ENCODE measurements at regions not wholly inside any gene's neighbourhood (a gene's known extent, or its start where the extent isn't known, plus 50 kb on each side); places are given as distances from the start of the nearest gene placed in this dataset.

DNA sequence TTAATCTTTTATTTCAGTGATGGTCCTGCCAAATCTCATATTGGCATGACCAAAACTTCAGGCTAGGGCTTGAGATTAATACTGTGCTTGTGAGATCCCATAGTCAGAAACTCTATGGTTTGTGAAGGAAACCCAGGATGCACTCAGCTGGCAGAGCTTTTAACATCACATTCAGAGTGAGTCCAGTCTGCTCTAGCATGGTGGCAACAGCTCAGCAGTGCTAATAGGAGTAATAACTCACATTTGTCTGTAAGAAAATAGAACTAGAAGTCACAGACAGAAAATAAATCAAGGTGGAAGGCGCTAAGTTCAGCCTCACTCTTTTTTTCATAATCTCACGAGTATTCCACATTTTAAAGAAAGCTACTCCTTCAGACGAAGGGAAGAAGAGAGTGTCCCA, 549.3 kb upstream of the TENM4 start:
- Histone ChIP-seq H3K27me3 (no peaks in the 10 kb centered on the region), H3K4me1 (peaks cover 3% of the 10 kb centered on the region), H3K9me3 (ENCODE audit: low read depth) (no peaks in the 10 kb centered on the region), H3K4me3 (no peak overlapping the region), H3K9ac (no peak overlapping the region), H4K20me1 (ENCODE audit: low read depth) (no peaks in the 10 kb centered on the region), H3K27ac (no peak overlapping the region), H3F3A (ENCODE audit: low read depth) (no peaks in the 10 kb centered on the region), H3K4me2 (no peak overlapping the region), H2AFZ (replicated peaks) (no peak overlapping the region), H3K79me2 (ENCODE audit: low read depth) (no peaks in the 10 kb centered on the region), H3K36me3 (no peaks in the 10 kb centered on the region)
- no peaks in the 10 kb centered on the region for H3K36me3 Mint-ChIP-seq
- H3K9me3 Mint-ChIP-seq, result no peaks in the 10 kb centered on the region
- no peak for DNase-seq (ENCODE audit: low spot score)
- H3K4me3 Mint-ChIP-seq, result no peak overlapping the region
- H3K27ac Mint-ChIP-seq, result no peak overlapping the region
- H3K4me1 Mint-ChIP-seq, result no peaks in the 10 kb centered on the region
- no peaks in the 10 kb centered on the region for H3K27me3 Mint-ChIP-seq (ENCODE audit: insufficient read depth, low read depth)
- TF ChIP-seq EZH2phosphoT487 (IDR thresholded peaks at IDR 0.05) (no peak), EZH2 (IDR thresholded peaks at IDR 0.05) (no peak)
- TF ChIP-seq, protein P1, sequence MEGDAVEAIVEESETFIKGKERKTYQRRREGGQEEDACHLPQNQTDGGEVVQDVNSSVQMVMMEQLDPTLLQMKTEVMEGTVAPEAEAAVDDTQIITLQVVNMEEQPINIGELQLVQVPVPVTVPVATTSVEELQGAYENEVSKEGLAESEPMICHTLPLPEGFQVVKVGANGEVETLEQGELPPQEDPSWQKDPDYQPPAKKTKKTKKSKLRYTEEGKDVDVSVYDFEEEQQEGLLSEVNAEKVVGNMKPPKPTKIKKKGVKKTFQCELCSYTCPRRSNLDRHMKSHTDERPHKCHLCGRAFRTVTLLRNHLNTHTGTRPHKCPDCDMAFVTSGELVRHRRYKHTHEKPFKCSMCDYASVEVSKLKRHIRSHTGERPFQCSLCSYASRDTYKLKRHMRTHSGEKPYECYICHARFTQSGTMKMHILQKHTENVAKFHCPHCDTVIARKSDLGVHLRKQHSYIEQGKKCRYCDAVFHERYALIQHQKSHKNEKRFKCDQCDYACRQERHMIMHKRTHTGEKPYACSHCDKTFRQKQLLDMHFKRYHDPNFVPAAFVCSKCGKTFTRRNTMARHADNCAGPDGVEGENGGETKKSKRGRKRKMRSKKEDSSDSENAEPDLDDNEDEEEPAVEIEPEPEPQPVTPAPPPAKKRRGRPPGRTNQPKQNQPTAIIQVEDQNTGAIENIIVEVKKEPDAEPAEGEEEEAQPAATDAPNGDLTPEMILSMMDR (IDR thresholded peaks at IDR 0.05), result no peak

DNA sequence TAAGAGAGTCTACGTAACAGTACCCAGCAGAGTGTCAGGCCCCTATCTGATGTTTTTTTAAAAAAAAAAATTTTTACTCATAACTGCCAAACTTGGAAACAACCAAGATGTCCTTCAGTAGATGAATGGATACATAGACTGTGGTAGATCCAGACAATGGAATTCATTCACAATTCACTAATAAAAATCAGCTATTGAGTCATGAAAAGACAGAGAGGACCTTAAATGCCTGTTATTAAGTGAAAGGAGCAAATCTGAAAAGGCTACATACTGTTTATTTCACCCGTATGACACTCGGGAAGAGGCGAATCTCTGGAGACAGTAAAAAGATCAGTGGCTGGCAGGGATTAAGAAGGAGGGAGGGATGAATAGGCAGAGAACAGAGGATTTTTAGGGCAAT, 541.4 kb upstream of the TENM4 start:
- H3K4me1 Mint-ChIP-seq, result no peaks in the 10 kb centered on the region
- H2AFZ ChIP-seq (replicated peaks), result no peak overlapping the region
- H3K4me3 ChIP-seq, result no peak overlapping the region
- no peaks in the 10 kb centered on the region for H3K36me3 Mint-ChIP-seq
- no peak overlapping the region for H3K4me2 ChIP-seq
- peaks cover 3% of the 10 kb centered on the region for H3K4me1 ChIP-seq
- no peak for DNase-seq (ENCODE audit: low spot score)
- H3K4me3 Mint-ChIP-seq, result no peak overlapping the region
- no peaks in the 10 kb centered on the region for H3K79me2 ChIP-seq (ENCODE audit: low read depth)
- no peaks in the 10 kb centered on the region for H3K27me3 ChIP-seq
- H3K9ac ChIP-seq, result no peak overlapping the region
- H3K27ac ChIP-seq, result no peak overlapping the region
- H3K36me3 ChIP-seq, result no peaks in the 10 kb centered on the region
- no peaks in the 10 kb centered on the region for H3F3A ChIP-seq (ENCODE audit: low read depth)
- no peaks in the 10 kb centered on the region for H3K9me3 Mint-ChIP-seq
- TF ChIP-seq, protein P1 (IDR thresholded peaks at IDR 0.05), result no peak
- TF ChIP-seq EZH2 (IDR thresholded peaks at IDR 0.05) (no peak), EZH2phosphoT487 (IDR thresholded peaks at IDR 0.05) (no peak)
- peaks cover 3% of the 10 kb centered on the region for H3K27me3 Mint-ChIP-seq (ENCODE audit: insufficient read depth, low read depth)
- H3K9me3 ChIP-seq (ENCODE audit: low read depth), result no peaks in the 10 kb centered on the region
- H3K27ac Mint-ChIP-seq, result no peak overlapping the region
- no peaks in the 10 kb centered on the region for H4K20me1 ChIP-seq (ENCODE audit: low read depth)

DNA sequence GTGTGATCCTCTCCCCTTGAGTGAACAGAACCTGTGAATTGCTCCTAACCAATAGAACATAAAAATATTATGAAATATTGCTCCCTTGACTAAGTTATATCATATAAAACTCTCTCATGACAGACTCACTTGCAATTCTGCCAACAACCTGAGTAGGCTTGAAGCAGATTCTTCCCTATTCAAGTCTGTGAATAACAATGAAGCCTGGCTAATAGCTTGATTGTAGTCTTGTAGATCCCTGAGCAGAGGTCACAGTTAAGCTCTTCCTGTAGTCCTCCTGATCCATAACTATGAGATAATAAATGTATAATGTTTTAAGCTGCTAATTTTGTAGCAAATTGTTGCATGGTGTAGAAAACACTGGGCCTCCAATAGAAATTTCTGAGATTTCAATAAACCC, 540.1 kb upstream of the TENM4 start:
- no peaks in the 10 kb centered on the region for H4K20me1 ChIP-seq (ENCODE audit: low read depth)
- no peak for DNase-seq (ENCODE audit: low spot score)
- H3F3A ChIP-seq (ENCODE audit: low read depth), result no peaks in the 10 kb centered on the region
- H3K4me1 Mint-ChIP-seq, result no peaks in the 10 kb centered on the region
- peaks cover 6% of the 10 kb centered on the region for H3K27me3 Mint-ChIP-seq (ENCODE audit: insufficient read depth, low read depth)
- peaks cover 3% of the 10 kb centered on the region for H3K4me1 ChIP-seq
- TF ChIP-seq EZH2phosphoT487 (IDR thresholded peaks at IDR 0.05) (no peak), EZH2 (IDR thresholded peaks at IDR 0.05) (no peak)
- TF ChIP-seq, protein P1 (IDR thresholded peaks at IDR 0.05), result no peak
- no peak overlapping the region for H3K4me3 Mint-ChIP-seq
- H3K9me3 ChIP-seq (ENCODE audit: low read depth), result no peaks in the 10 kb centered on the region
- no peaks in the 10 kb centered on the region for H3K36me3 ChIP-seq
- H3K79me2 ChIP-seq (ENCODE audit: low read depth), result no peaks in the 10 kb centered on the region
- no peak overlapping the region for H2AFZ ChIP-seq (replicated peaks)
- no peak overlapping the region for H3K27ac Mint-ChIP-seq
- H3K9ac ChIP-seq, result no peak overlapping the region
- no peak overlapping the region for H3K4me2 ChIP-seq
- no peak overlapping the region for H3K27ac ChIP-seq
- H3K9me3 Mint-ChIP-seq, result no peaks in the 10 kb centered on the region
- no peak overlapping the region for H3K4me3 ChIP-seq
- no peaks in the 10 kb centered on the region for H3K36me3 Mint-ChIP-seq
- H3K27me3 ChIP-seq, result no peaks in the 10 kb centered on the region

Data from neural progenitor cell (in vitro differentiated cells).